Daoy (cell line): ENCODE measurements at regions not wholly inside any gene's neighbourhood (a gene's known extent, or its start where the extent isn't known, plus 50 kb on each side); places are given as distances from the start of the nearest gene placed in this dataset.

Experiments used
- DNase-seq: peaks from one replicate; pipeline ENCODE4 v3.0.0-alpha.2; 2015; ENCODE audit warnings: low read depth

GRCh38 chr2:8159211-8159965 lies 522.5 kb upstream of the ID2 start:
- DNase-seq = no peak

- DNase-seq = no peak
These were observed 521.8 kb upstream of the ID2 start for GRCh38 chr2:8159966-8160603.

GRCh38 chr2:8160959-8161358 lies 520.9 kb upstream of the ID2 start:
- no peak for DNase-seq

GRCh38 chr2:8162552-8162951 lies 519.3 kb upstream of the ID2 start:
- DNase-seq = no peak

- DNase-seq = no peak
These were observed 516.3 kb upstream of the ID2 start for GRCh38 chr2:8165550-8165949.

- no peak for DNase-seq
These were observed 513.7 kb upstream of the ID2 start for GRCh38 chr2:8168022-8168717.

- DNase-seq = no peak
These were observed 512.9 kb upstream of the ID2 start for GRCh38 chr2:8168876-8169424.

- DNase-seq = no peak
These were observed 512.4 kb upstream of the ID2 start for GRCh38 chr2:8169443-8169842.

- no peak for DNase-seq
These were observed 511.1 kb upstream of the ID2 start for GRCh38 chr2:8170552-8171327.

- no peak for DNase-seq
These were observed 510.2 kb upstream of the ID2 start for GRCh38 chr2:8171608-8172007.

GRCh38 chr2:8172661-8173060 lies 509.2 kb upstream of the ID2 start:
- no peak for DNase-seq

GRCh38 chr2:8174641-8175257 lies 507.1 kb upstream of the ID2 start:
- DNase-seq = no peak

GRCh38 chr2:8176887-8177286 lies 505.0 kb upstream of the ID2 start:
- no peak for DNase-seq

- no peak for DNase-seq
These were observed 504.3 kb upstream of the ID2 start for GRCh38 chr2:8177566-8177965.

GRCh38 chr2:8178911-8179310 lies 502.9 kb upstream of the ID2 start:
- no peak for DNase-seq

GRCh38 chr2:8189316-8189715 lies 492.5 kb upstream of the ID2 start:
- DNase-seq = no peak

- no peak for DNase-seq
These were observed 491.6 kb upstream of the ID2 start for GRCh38 chr2:8190279-8190678.

- DNase-seq = no peak
These were observed 490.4 kb upstream of the ID2 start for GRCh38 chr2:8191427-8191826.

GRCh38 chr2:8193146-8193545 lies 488.7 kb upstream of the ID2 start:
- DNase-seq = no peak

GRCh38 chr2:8193686-8194615 lies 487.9 kb upstream of the ID2 start:
- DNase-seq = no peak
